ENCODE measurements at regions not wholly inside any gene's neighbourhood (a gene's known extent, or its start where the extent isn't known, plus 50 kb on each side); places are given as distances from the start of the nearest gene placed in this dataset.

GRCh38 chr6:71103641-71104040 is 146.8 kb upstream of the B3GAT2 start (continued):
- TF ChIP-seq EZH2 (IDR thresholded peaks at IDR 0.05; ENCODE audit: low read depth, low read length, severe bottlenecking): no peak
